ENCODE measurements at regions not wholly inside any gene's neighbourhood (a gene's known extent, or its start where the extent isn't known, plus 50 kb on each side); places are given as distances from the start of the nearest gene placed in this dataset.

- TF ChIP-seq CBFB (CRISPR knock-in tag; IDR thresholded peaks at IDR 0.05; ENCODE audit: low read depth) (no peak), CTCF (IDR thresholded peaks at IDR 0.05) (no peak), GABPB1 (CRISPR knock-in tag; IDR thresholded peaks at IDR 0.05) (no peak), ZNF281 (CRISPR knock-in tag; IDR thresholded peaks at IDR 0.05) (no peak), STAT6 (CRISPR knock-in tag; conservative IDR thresholded peaks at IDR 0.05; ENCODE audit: low read depth) (no peak), SP1 (CRISPR knock-in tag; conservative IDR thresholded peaks at IDR 0.05) (no peak)
Observed at GRCh38 chr3:20652231-20652986, 466.4 kb upstream of the SGO1 start.
